DND-41 (cell line): ENCODE measurements at regions not wholly inside any gene's neighbourhood (a gene's known extent, or its start where the extent isn't known, plus 50 kb on each side); places are given as distances from the start of the nearest gene placed in this dataset.

Experiments
- CTCF ChIP-seq: IDR thresholded peaks from 2 replicates; pipeline ENCODE4 v1.5.1; 2012; ENCODE audit warnings: borderline replicate concordance, low read length, moderate library complexity, mild to moderate bottlenecking; ENCODE audit not compliant: poor library complexity, severe bottlenecking; ENCODE audit errors: extremely low read depth
- EZH2 ChIP-seq: IDR thresholded peaks from 3 replicates; pipeline ENCODE4 v1.6.1; 2012; ENCODE audit warnings: borderline replicate concordance, low read depth, mild to moderate bottlenecking, moderate library complexity, low read length, inconsistent platforms; ENCODE audit not compliant: severe bottlenecking

GRCh38 chr22:47245286-47245685 lies 482.8 kb downstream of the TBC1D22A start:
- TF ChIP-seq CTCF = no peak
- no peak for TF ChIP-seq EZH2
